ENCODE measurements at regions not wholly inside any gene's neighbourhood (a gene's known extent, or its start where the extent isn't known, plus 50 kb on each side); places are given as distances from the start of the nearest gene placed in this dataset.

GRCh38 chr20:12269579-12269978 is 351.9 kb downstream of the BTBD3 start:
- Histone ChIP-seq H2AFZ (ENCODE audit: low read depth, low read length, severe bottlenecking) (no peak overlapping the region), H4K20me1 (ENCODE audit: low read depth, low read length) (no peaks in the 10 kb centered on the region), H3K9ac (ENCODE audit: low read length) (no peak overlapping the region), H3K4me3 (ENCODE audit: insufficient read depth, low read length, poor library complexity, severe bottlenecking) (no peak overlapping the region), H3K4me2 (ENCODE audit: low read depth, low read length, poor library complexity, severe bottlenecking) (no peak overlapping the region), H3K79me2 (ENCODE audit: insufficient read depth, low read length) (no peaks in the 10 kb centered on the region), H3K9me2 (replicated peaks; ENCODE audit: insufficient read depth, low read length) (no peaks in the 10 kb centered on the region), H3F3A (ENCODE audit: insufficient read depth) (no peaks in the 10 kb centered on the region), H3K9me3 (ENCODE audit: insufficient read depth, low read length) (no peaks in the 10 kb centered on the region), H3K36me3 (ENCODE audit: low read length) (no peaks in the 10 kb centered on the region), H3K27ac (ENCODE audit: low read depth, low read length) (no peak overlapping the region), H3K27me3 (ENCODE audit: low read length) (no peaks in the 10 kb centered on the region)
- TF ChIP-seq EZH2phosphoT487 (conservative IDR thresholded peaks at IDR 0.05; ENCODE audit: low read length) (no peak), CTCF (IDR thresholded peaks at IDR 0.05; ENCODE audit: insufficient read depth, low read length, poor library complexity, severe bottlenecking) (no peak)

GRCh38 chr20:12270863-12271262 is 353.2 kb downstream of the BTBD3 start:
- Histone ChIP-seq H3F3A (ENCODE audit: insufficient read depth) (no peaks in the 10 kb centered on the region), H3K79me2 (ENCODE audit: insufficient read depth, low read length) (no peaks in the 10 kb centered on the region), H3K27me3 (ENCODE audit: low read length) (no peaks in the 10 kb centered on the region), H4K20me1 (ENCODE audit: low read depth, low read length) (no peaks in the 10 kb centered on the region), H3K36me3 (ENCODE audit: low read length) (no peaks in the 10 kb centered on the region), H2AFZ (ENCODE audit: low read depth, low read length, severe bottlenecking) (no peak overlapping the region), H3K4me3 (ENCODE audit: insufficient read depth, low read length, poor library complexity, severe bottlenecking) (no peak overlapping the region), H3K9ac (ENCODE audit: low read length) (no peak overlapping the region), H3K27ac (ENCODE audit: low read depth, low read length) (no peak overlapping the region), H3K9me2 (replicated peaks; ENCODE audit: insufficient read depth, low read length) (no peaks in the 10 kb centered on the region), H3K4me2 (ENCODE audit: low read depth, low read length, poor library complexity, severe bottlenecking) (no peak overlapping the region), H3K9me3 (ENCODE audit: insufficient read depth, low read length) (no peaks in the 10 kb centered on the region)
- TF ChIP-seq CTCF (IDR thresholded peaks at IDR 0.05; ENCODE audit: insufficient read depth, low read length, poor library complexity, severe bottlenecking) (no peak), EZH2phosphoT487 (conservative IDR thresholded peaks at IDR 0.05; ENCODE audit: low read length) (no peak)

- Histone ChIP-seq H3K9me3 (ENCODE audit: insufficient read depth, low read length) (no peaks in the 10 kb centered on the region), H3K9ac (ENCODE audit: low read length) (no peak overlapping the region), H3K79me2 (ENCODE audit: insufficient read depth, low read length) (no peaks in the 10 kb centered on the region), H4K20me1 (ENCODE audit: low read depth, low read length) (no peaks in the 10 kb centered on the region), H2AFZ (ENCODE audit: low read depth, low read length, severe bottlenecking) (no peak overlapping the region), H3K27ac (ENCODE audit: low read depth, low read length) (no peak overlapping the region), H3K27me3 (ENCODE audit: low read length) (no peaks in the 10 kb centered on the region), H3K36me3 (ENCODE audit: low read length) (no peaks in the 10 kb centered on the region), H3K4me2 (ENCODE audit: low read depth, low read length, poor library complexity, severe bottlenecking) (no peak overlapping the region), H3F3A (ENCODE audit: insufficient read depth) (no peaks in the 10 kb centered on the region), H3K9me2 (replicated peaks; ENCODE audit: insufficient read depth, low read length) (no peaks in the 10 kb centered on the region), H3K4me3 (ENCODE audit: insufficient read depth, low read length, poor library complexity, severe bottlenecking) (no peak overlapping the region)
- TF ChIP-seq EZH2phosphoT487 (conservative IDR thresholded peaks at IDR 0.05; ENCODE audit: low read length) = no peak
- TF ChIP-seq CTCF (IDR thresholded peaks at IDR 0.05; ENCODE audit: insufficient read depth, low read length, poor library complexity, severe bottlenecking) = no peak
Measured at GRCh38 chr20:12276011-12276673, 358.4 kb downstream of the BTBD3 start.
